ENCODE measurements at regions not wholly inside any gene's neighbourhood (a gene's known extent, or its start where the extent isn't known, plus 50 kb on each side); places are given as distances from the start of the nearest gene placed in this dataset.

DNA sequence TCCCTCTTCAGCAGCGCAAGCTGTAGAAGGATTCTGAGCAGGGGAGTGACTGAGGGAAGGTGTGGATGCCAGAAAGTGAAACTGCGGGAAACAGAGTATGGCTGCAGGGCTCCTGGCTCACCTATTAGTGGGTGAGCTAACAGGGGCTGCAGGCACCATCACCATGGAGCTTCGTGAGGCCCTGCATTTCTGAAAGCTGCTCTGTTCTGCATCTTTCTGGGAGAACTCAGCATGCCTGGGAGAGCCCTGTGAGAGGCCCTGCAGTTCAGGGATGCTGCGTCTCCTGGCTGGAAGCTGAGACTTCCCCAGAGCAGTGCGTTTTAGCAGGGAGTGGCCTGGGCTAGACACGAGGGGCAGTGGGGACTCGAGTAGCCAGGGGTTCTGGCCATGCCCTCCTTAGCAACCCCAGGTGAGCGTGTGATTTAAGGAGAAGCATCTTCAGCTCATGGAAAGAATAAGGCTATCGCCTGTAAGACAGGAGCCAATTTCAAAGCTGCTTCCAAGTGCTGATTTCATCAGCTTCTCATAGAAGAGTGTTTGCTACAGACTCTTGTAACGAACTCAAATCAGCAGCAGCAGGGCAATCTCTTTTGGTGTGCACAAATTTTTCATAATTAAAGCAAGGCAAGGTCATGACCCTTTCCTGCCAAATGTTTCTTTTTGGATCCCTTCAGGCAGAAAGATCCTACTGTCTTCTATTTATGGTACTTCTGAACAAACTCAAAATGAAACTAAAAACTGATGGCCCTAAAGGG, 293.6 kb upstream of the ZNF32 start:
- ATAC-seq, result no peak
- H3K4me1 ChIP-seq, result no peaks in the 10 kb centered on the region
- WGBS (ENCODE audit: missing lambda C conversion rate), result 21% methylated on average over 10 of the region's 10 CpGs
- DNase-seq (ENCODE audit: low read depth in 1 of 2, low spot score in 1 of 2), result no peak
- H3K4me2 ChIP-seq, result no peak overlapping the region
- H3K9me3 ChIP-seq, result no peaks in the 10 kb centered on the region
- TF ChIP-seq EP300 (IDR thresholded peaks at IDR 0.05), result no peak
- TF ChIP-seq CBX2 (IDR thresholded peaks at IDR 0.05; ENCODE audit: borderline replicate concordance, low read depth), result no peak
- no peak for TF ChIP-seq ZFP36 (IDR thresholded peaks at IDR 0.05; ENCODE audit: borderline replicate concordance, partially characterized antibody)
- TF ChIP-seq POLR2A (IDR thresholded peaks at IDR 0.05; ENCODE audit: low read length), result no peak
- ChIA-PET POLR2A (no interaction called here), CTCF (no interaction called here)
- no peak overlapping the region for H3K4me3 ChIP-seq
- FAIRE-seq, result no peak
- no peak overlapping the region for H3K27ac ChIP-seq

DNA sequence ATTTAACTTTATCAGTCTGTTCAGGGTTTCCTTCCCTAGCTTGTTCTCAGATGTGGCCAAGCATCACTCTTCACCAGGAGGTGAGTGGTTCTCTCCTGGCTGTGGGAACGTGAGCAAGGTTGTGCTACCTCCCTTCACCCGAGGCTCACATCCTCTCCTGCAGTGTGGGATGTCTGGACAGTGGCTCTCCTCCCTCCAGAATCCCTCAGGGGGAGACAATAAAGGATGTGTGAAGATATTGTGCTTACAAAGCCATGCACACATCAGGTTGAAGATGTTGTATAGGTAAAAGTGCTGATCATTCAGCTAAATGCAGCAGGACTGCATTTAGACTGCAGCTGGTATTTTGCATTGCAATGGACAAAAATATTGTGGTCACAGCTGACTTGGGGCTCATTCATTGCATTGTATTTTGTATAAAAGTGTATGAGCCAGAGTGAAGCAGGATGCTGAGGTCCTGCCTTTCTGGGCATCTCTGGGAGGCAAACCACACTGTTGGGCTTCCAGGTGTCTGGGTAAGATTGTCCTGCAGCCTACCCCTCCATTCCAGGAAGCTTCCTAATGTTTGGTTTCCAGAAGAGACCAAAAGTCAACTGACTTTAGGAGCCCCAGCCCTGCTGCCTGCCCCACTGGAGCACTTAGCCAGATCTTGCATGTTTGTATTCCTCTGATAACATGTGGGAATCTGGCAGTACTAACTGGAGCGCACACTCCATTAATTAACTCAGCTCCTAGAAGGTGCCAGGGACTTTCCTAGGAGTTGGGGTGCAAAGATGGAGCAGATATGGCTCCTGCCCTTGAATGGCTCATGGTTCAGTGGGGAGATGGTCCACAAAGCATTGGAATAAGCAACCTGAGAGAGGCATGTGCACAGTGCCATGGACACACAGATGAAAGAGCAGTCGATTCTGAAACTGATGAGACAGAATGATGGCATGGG, 292.5 kb upstream of the ZNF32 start:
- no peak for DNase-seq (ENCODE audit: low read depth in 1 of 2, low spot score in 1 of 2)
- Histone ChIP-seq H3K4me1 (no peaks in the 10 kb centered on the region), H3K9me3 (no peaks in the 10 kb centered on the region), H3K4me3 (no peak overlapping the region), H3K27ac (no peak overlapping the region), H3K4me2 (no peak overlapping the region)
- POLR2A ChIA-PET, result no interaction called here
- CTCF ChIA-PET, result interaction anchor here (1.2 kb wide), 1 partner anchor 10 kb away, joined by 3 read pairs; no protein-coding TSS in a partner anchor
- no peak for ATAC-seq
- TF ChIP-seq ZSCAN20 (CRISPR knock-in tag; IDR thresholded peaks at IDR 0.05), result no peak
- TF ChIP-seq SREBF2 (IDR thresholded peaks at IDR 0.05), result no peak
- TF ChIP-seq RFX5 (IDR thresholded peaks at IDR 0.05), result no peak
- WGBS (ENCODE audit: missing lambda C conversion rate), result 4% methylated on average over 2 of the region's 4 CpGs
- no peak for FAIRE-seq

DNA sequence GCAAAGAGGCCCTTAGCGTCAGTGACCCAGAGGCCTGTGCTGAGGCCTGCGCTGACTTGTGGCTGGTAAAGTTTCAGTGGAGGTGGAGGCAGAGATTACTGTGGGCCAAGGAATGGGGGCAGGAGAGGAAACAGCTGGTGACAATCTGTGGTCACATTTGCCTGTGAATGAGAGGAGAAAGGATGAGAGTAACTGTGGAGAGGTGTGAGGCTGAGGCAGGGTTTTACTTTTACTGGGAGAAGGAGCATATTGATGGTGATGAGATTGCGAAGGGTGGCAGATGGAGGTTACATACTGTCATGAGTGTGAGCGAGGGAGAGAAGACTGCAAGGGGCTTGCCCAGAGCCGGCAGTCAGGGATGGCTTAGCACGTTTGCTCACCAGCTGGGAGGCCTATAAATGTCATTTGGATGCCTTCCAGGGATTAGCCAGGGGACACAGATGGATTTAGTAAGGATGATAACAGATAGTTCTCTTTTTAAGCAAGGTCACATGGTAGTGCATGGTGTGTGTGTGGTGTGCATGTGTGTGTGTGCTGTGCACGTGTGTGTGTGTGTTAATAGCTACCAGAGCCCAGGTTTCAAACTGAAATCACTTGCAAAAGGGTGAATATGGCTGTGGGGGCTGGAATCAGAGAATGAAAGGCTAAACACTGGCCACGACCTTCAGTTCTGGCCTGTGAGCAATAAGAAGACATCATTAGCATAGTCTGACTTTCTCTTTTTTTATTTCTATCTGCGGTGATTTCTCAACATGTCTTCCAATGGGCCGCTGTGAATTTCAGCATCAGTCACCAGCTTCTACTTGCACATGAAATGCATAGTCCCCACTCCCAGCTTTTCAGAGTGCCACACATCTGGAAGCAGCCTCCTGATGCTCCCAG, 291.5 kb upstream of the ZNF32 start:
- ChIA-PET POLR2A (no interaction called here), CTCF (interaction anchor here (1.2 kb wide), 1 partner anchor 11 kb away, joined by 3 read pairs; no protein-coding TSS in a partner anchor)
- H3K4me1 ChIP-seq, result no peaks in the 10 kb centered on the region
- H3K9me3 ChIP-seq, result no peaks in the 10 kb centered on the region
- H3K4me3 ChIP-seq, result no peak overlapping the region
- 16% methylated on average over 10 of the region's 10 CpGs for WGBS (ENCODE audit: missing lambda C conversion rate)
- FAIRE-seq (no peak), DNase-seq (ENCODE audit: low read depth in 1 of 2, low spot score in 1 of 2) (no peak), ATAC-seq (no peak)
- H3K4me2 ChIP-seq, result no peak overlapping the region
- H3K27ac ChIP-seq, result no peak overlapping the region
- TF ChIP-seq, protein P1, sequence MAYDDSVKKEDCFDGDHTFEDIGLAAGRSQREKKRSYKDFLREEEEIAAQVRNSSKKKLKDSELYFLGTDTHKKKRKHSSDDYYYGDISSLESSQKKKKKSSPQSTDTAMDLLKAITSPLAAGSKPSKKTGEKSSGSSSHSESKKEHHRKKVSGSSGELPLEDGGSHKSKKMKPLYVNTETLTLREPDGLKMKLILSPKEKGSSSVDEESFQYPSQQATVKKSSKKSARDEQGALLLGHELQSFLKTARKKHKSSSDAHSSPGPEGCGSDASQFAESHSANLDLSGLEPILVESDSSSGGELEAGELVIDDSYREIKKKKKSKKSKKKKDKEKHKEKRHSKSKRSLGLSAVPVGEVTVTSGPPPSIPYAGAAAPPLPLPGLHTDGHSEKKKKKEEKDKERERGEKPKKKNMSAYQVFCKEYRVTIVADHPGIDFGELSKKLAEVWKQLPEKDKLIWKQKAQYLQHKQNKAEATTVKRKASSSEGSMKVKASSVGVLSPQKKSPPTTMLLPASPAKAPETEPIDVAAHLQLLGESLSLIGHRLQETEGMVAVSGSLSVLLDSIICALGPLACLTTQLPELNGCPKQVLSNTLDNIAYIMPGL (CRISPR knock-in tag; IDR thresholded peaks at IDR 0.05; ENCODE audit: borderline replicate concordance), result no peak
- TF ChIP-seq, protein P2, sequence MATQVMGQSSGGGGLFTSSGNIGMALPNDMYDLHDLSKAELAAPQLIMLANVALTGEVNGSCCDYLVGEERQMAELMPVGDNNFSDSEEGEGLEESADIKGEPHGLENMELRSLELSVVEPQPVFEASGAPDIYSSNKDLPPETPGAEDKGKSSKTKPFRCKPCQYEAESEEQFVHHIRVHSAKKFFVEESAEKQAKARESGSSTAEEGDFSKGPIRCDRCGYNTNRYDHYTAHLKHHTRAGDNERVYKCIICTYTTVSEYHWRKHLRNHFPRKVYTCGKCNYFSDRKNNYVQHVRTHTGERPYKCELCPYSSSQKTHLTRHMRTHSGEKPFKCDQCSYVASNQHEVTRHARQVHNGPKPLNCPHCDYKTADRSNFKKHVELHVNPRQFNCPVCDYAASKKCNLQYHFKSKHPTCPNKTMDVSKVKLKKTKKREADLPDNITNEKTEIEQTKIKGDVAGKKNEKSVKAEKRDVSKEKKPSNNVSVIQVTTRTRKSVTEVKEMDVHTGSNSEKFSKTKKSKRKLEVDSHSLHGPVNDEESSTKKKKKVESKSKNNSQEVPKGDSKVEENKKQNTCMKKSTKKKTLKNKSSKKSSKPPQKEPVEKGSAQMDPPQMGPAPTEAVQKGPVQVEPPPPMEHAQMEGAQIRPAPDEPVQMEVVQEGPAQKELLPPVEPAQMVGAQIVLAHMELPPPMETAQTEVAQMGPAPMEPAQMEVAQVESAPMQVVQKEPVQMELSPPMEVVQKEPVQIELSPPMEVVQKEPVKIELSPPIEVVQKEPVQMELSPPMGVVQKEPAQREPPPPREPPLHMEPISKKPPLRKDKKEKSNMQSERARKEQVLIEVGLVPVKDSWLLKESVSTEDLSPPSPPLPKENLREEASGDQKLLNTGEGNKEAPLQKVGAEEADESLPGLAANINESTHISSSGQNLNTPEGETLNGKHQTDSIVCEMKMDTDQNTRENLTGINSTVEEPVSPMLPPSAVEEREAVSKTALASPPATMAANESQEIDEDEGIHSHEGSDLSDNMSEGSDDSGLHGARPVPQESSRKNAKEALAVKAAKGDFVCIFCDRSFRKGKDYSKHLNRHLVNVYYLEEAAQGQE (IDR thresholded peaks at IDR 0.05), result no peak
- TF ChIP-seq HOXB5 (CRISPR knock-in tag; IDR thresholded peaks at IDR 0.05) (no peak), CBX2 (IDR thresholded peaks at IDR 0.05; ENCODE audit: borderline replicate concordance, low read depth) (no peak), PHF8 (IDR thresholded peaks at IDR 0.05; ENCODE audit: borderline replicate concordance, low read depth) (no peak), RFX5 (IDR thresholded peaks at IDR 0.05) (no peak), KDM5A (IDR thresholded peaks at IDR 0.05) (no peak)
- TF ChIP-seq, protein P3, sequence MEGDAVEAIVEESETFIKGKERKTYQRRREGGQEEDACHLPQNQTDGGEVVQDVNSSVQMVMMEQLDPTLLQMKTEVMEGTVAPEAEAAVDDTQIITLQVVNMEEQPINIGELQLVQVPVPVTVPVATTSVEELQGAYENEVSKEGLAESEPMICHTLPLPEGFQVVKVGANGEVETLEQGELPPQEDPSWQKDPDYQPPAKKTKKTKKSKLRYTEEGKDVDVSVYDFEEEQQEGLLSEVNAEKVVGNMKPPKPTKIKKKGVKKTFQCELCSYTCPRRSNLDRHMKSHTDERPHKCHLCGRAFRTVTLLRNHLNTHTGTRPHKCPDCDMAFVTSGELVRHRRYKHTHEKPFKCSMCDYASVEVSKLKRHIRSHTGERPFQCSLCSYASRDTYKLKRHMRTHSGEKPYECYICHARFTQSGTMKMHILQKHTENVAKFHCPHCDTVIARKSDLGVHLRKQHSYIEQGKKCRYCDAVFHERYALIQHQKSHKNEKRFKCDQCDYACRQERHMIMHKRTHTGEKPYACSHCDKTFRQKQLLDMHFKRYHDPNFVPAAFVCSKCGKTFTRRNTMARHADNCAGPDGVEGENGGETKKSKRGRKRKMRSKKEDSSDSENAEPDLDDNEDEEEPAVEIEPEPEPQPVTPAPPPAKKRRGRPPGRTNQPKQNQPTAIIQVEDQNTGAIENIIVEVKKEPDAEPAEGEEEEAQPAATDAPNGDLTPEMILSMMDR (IDR thresholded peaks at IDR 0.05), result no peak
